ENCODE measurements at regions not wholly inside any gene's neighbourhood (a gene's known extent, or its start where the extent isn't known, plus 50 kb on each side); places are given as distances from the start of the nearest gene placed in this dataset.
"Not testable (repeated sequence)": the region's sequence is repeated elsewhere in the genome, so short reads cannot be mapped to it uniquely, and the experiment has no call there.

GRCh38 chr7:110502888-110503465 is 588.0 kb upstream of the LRRN3 start:
- Histone ChIP-seq H3K27me3 (ENCODE audit: insufficient read depth, poor library complexity, severe bottlenecking) (no peaks in the 10 kb centered on the region), H3K27ac (replicated peaks) (no peak overlapping the region), H3K4me3 (replicated peaks; ENCODE audit: insufficient read depth, low read length) (no peak overlapping the region)
- DNase-seq (ENCODE audit: low read depth in 1 of 2, low spot score in 1 of 2), result no peak
- no peak for TF ChIP-seq SPI1 (IDR thresholded peaks at IDR 0.05; ENCODE audit: borderline replicate concordance, low read depth)
- TF ChIP-seq POLR2AphosphoS5 (IDR thresholded peaks at IDR 0.05; ENCODE audit: low read depth), result no peak
- TF ChIP-seq GABPA (IDR thresholded peaks at IDR 0.05; ENCODE audit: low read depth), result no peak
- TF ChIP-seq REST (IDR thresholded peaks at IDR 0.05; ENCODE audit: insufficient replicate concordance, low read depth), result no peak
- TF ChIP-seq CTCF (IDR thresholded peaks at IDR 0.05; ENCODE audit: insufficient read depth, low read length), result no peak

GRCh38 chr7:110507369-110507768 is 583.6 kb upstream of the LRRN3 start:
- TF ChIP-seq SPI1 (IDR thresholded peaks at IDR 0.05; ENCODE audit: borderline replicate concordance, low read depth), result no peak
- no peak overlapping the region for H3K27ac ChIP-seq (replicated peaks)

GRCh38 chr7:110507832-110508231 is 583.1 kb upstream of the LRRN3 start:
- TF ChIP-seq POLR2AphosphoS5 (IDR thresholded peaks at IDR 0.05; ENCODE audit: low read depth), result no peak
- TF ChIP-seq REST (IDR thresholded peaks at IDR 0.05; ENCODE audit: insufficient replicate concordance, low read depth), result no peak
- TF ChIP-seq GABPA (IDR thresholded peaks at IDR 0.05; ENCODE audit: low read depth), result no peak
- TF ChIP-seq SPI1 (IDR thresholded peaks at IDR 0.05; ENCODE audit: borderline replicate concordance, low read depth), result no peak
- TF ChIP-seq CTCF (IDR thresholded peaks at IDR 0.05; ENCODE audit: insufficient read depth, low read length), result no peak
- DNase-seq (ENCODE audit: low read depth in 1 of 2, low spot score in 1 of 2), result no peak
- no peak overlapping the region for H3K27ac ChIP-seq (replicated peaks)

More at GRCh38 chr7:110507369-110507768, 583.6 kb upstream of the LRRN3 start:
- Histone ChIP-seq H3K4me3 (replicated peaks; ENCODE audit: insufficient read depth, low read length) (no peak overlapping the region), H3K27me3 (ENCODE audit: insufficient read depth, poor library complexity, severe bottlenecking) (no peaks in the 10 kb centered on the region)
- no peak for DNase-seq (ENCODE audit: low read depth in 1 of 2, low spot score in 1 of 2)

GRCh38 chr7:110514975-110515551 is 575.9 kb upstream of the LRRN3 start:
- not testable (repeated sequence) for H3K4me3 ChIP-seq (replicated peaks; ENCODE audit: insufficient read depth, low read length); H3K27ac ChIP-seq (replicated peaks); DNase-seq (ENCODE audit: low read depth in 1 of 2, low spot score in 1 of 2); H3K27me3 ChIP-seq (ENCODE audit: insufficient read depth, poor library complexity, severe bottlenecking)

More at GRCh38 chr7:110507832-110508231, 583.1 kb upstream of the LRRN3 start:
- H3K4me3 ChIP-seq (replicated peaks; ENCODE audit: insufficient read depth, low read length), result no peak overlapping the region
- no peaks in the 10 kb centered on the region for H3K27me3 ChIP-seq (ENCODE audit: insufficient read depth, poor library complexity, severe bottlenecking)

GRCh38 chr7:110519851-110520250 is 571.1 kb upstream of the LRRN3 start:
- DNase-seq (ENCODE audit: low read depth in 1 of 2, low spot score in 1 of 2), result no peak
- H3K27me3 ChIP-seq (ENCODE audit: insufficient read depth, poor library complexity, severe bottlenecking), result no peaks in the 10 kb centered on the region
- H3K27ac ChIP-seq (replicated peaks), result no peak overlapping the region
- no peak overlapping the region for H3K4me3 ChIP-seq (replicated peaks; ENCODE audit: insufficient read depth, low read length)
- TF ChIP-seq GABPA (IDR thresholded peaks at IDR 0.05; ENCODE audit: low read depth) (no peak), CTCF (IDR thresholded peaks at IDR 0.05; ENCODE audit: insufficient read depth, low read length) (no peak), REST (IDR thresholded peaks at IDR 0.05; ENCODE audit: insufficient replicate concordance, low read depth) (no peak), SPI1 (IDR thresholded peaks at IDR 0.05; ENCODE audit: borderline replicate concordance, low read depth) (no peak), POLR2AphosphoS5 (IDR thresholded peaks at IDR 0.05; ENCODE audit: low read depth) (no peak)

Data from HL-60 (cell line).